ENCODE measurements at regions not wholly inside any gene's neighbourhood (a gene's known extent, or its start where the extent isn't known, plus 50 kb on each side); places are given as distances from the start of the nearest gene placed in this dataset.
"Not testable (repeated sequence)": the region's sequence is repeated elsewhere in the genome, so short reads cannot be mapped to it uniquely, and the experiment has no call there.

DNA sequence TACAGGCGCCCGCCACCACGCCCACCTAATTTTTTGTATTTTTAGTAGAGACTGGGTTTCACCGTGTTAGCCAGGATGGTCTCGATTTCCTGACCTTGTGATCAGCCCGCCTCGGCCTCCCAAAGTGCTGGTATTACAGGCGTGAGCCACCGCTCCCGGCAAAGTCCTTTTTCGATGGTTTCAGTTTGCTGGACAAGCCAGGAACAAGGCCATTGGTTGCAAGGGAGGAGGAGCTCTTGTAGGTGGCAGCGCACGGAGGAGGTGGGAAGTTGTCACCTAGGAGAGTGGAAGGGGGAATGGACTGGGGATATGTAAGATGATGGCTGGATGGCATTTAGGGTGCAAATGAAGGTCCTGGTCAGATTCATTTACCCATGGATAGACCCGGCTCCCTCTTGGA lies 218.5 kb upstream of the ATP6AP2 start:
- not testable (repeated sequence) for TF ChIP-seq CTCF, EP300, POLR2A, POLR2AphosphoS5 (IDR thresholded peaks at IDR 0.05)

Measured in suprapubic skin (tissue), 4 donors.